ENCODE measurements at regions not wholly inside any gene's neighbourhood (a gene's known extent, or its start where the extent isn't known, plus 50 kb on each side); places are given as distances from the start of the nearest gene placed in this dataset.

- no peak for TF ChIP-seq CTCF (IDR thresholded peaks at IDR 0.05; ENCODE audit: insufficient read depth, missing control alignments)
- no peak for DNase-seq (ENCODE audit: insufficient read length, low spot score)
- FAIRE-seq = no peak
These were observed 160.7 kb downstream of the FHIP1A start for GRCh38 chr4:151569650-151570049.

- no peak for FAIRE-seq
- DNase-seq (ENCODE audit: insufficient read length, low spot score) = no peak
- TF ChIP-seq CTCF (IDR thresholded peaks at IDR 0.05; ENCODE audit: insufficient read depth, missing control alignments) = no peak
These were observed 164.5 kb downstream of the FHIP1A start for GRCh38 chr4:151573474-151573873.

- DNase-seq (ENCODE audit: insufficient read length, low spot score) (no peak), FAIRE-seq (no peak)
These were observed 165.0 kb downstream of the FHIP1A start for GRCh38 chr4:151573945-151574344.

GRCh38 chr4:151574968-151575367 is 166.0 kb downstream of the FHIP1A start:
- DNase-seq (ENCODE audit: insufficient read length, low spot score) (no peak), FAIRE-seq (no peak)
- TF ChIP-seq CTCF (IDR thresholded peaks at IDR 0.05; ENCODE audit: insufficient read depth, missing control alignments) = no peak

More at GRCh38 chr4:151573945-151574344, 165.0 kb downstream of the FHIP1A start:
- no peak for TF ChIP-seq CTCF (IDR thresholded peaks at IDR 0.05; ENCODE audit: insufficient read depth, missing control alignments)

- DNase-seq (ENCODE audit: insufficient read length, low spot score) (no peak), FAIRE-seq (no peak)
- TF ChIP-seq CTCF (IDR thresholded peaks at IDR 0.05; ENCODE audit: insufficient read depth, missing control alignments) = no peak
These were observed 166.7 kb downstream of the FHIP1A start for GRCh38 chr4:151575646-151576045.

- FAIRE-seq (no peak), DNase-seq (ENCODE audit: insufficient read length, low spot score) (no peak)
- no peak for TF ChIP-seq CTCF (IDR thresholded peaks at IDR 0.05; ENCODE audit: insufficient read depth, missing control alignments)
These were observed 167.7 kb downstream of the FHIP1A start for GRCh38 chr4:151576627-151577026.

- no peak for FAIRE-seq
These were observed 172.6 kb downstream of the FHIP1A start for GRCh38 chr4:151581570-151581969.

More at GRCh38 chr4:151581570-151581969, 172.6 kb downstream of the FHIP1A start:
- TF ChIP-seq CTCF (IDR thresholded peaks at IDR 0.05; ENCODE audit: insufficient read depth, missing control alignments) = no peak
- no peak for DNase-seq (ENCODE audit: insufficient read length, low spot score)
